CD4-positive, alpha-beta T cell treated with Interleukin-6 at 100 ng/mL for 8 hours (primary cell): ENCODE measurements at regions not wholly inside any gene's neighbourhood (a gene's known extent, or its start where the extent isn't known, plus 50 kb on each side); places are given as distances from the start of the nearest gene placed in this dataset.
"Not testable (repeated sequence)": the region's sequence is repeated elsewhere in the genome, so short reads cannot be mapped to it uniquely, and the experiment has no call there.

Experiments
- DNase-seq: peaks from one replicate; pipeline ENCODE4 v3.0.0-alpha.2; 2020; ENCODE audit warnings: mixed read lengths, low spot score

DNA sequence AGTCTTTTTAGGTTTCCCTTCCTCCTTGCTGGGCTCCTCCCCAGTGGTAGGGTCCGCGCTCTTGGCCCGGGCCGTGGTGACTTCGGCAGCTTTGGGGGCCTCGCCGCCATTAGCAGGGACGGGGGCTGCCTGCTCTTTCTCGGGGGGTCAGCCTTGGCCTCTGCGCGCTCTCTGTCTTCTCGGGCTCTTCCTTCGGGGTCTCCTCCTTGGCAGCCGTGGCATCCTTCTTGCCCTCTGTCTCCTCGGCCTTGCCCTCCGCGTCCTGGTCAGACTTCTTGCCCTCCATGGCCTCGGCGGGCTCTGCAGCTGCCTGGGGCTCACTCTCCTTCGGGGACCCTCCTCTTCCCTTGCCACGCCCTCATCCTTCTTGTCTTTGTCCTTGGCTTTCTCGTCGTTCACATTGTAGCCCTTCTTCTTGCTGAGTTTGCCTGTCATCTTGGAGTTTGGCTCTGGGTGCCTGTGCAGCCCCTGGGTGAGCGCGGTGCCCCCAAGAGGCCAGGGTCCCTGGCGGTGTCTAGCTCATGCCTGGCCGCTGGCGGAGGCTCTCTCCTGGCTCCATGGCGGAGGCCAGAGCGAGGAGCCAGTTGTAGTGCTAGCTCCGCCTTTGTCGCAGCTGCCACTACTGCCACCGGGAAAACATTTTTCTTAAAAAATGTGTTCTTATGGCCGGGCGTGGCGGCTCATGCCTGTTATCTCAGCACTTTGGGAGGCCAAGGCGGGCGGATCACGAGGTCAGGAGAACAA lies 283.0 kb upstream of the SGCG start:
- DNase-seq, result no peak

DNA sequence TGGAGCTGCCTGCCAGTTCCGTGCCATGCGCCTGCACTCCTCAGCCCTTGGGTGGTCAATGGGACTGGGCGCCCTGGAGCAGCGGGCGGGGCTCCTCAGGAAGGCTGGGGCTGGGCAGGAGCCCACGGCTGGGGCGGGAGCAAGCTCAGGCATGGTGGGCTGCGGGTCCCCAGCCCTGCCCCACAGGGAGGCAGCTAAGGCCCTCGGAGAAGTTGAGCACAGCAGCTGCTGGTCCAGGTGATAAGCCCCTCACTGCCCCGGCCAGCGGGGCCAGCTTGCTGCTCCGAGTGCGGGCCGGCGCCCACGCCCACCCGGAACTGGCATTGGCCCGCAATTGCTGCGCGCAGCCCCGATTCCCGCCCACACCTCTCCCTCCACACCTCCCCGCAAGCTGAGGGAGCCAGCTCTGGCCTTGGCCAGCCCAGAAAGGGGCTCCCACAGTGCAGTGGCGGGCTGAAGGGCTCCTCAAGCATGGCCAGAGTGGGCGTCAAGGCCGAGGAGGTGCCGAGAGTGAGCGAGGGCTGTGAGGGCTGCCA lies 280.3 kb upstream of the SGCG start:
- not testable (repeated sequence) for DNase-seq

DNA sequence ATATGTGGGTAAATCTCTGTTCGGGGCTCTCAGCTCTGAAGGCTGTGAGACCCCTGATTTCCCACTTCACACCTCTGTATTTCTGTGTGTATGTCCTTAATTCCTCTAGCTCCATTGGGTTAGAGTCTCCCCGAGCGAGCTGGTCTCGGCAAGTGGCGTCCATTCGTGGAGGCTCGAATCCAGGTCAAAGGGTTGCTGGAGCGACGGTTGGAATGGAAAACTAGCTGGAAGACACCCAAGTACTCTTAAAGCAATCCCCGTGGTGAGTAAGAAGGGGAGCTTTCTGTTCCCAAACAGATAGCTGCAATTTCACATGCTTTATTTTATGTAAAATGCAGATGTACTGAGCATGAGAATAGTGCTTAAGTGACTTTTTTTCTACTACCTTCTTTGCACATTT lies 277.5 kb upstream of the SGCG start:
- DNase-seq, result no peak

DNA sequence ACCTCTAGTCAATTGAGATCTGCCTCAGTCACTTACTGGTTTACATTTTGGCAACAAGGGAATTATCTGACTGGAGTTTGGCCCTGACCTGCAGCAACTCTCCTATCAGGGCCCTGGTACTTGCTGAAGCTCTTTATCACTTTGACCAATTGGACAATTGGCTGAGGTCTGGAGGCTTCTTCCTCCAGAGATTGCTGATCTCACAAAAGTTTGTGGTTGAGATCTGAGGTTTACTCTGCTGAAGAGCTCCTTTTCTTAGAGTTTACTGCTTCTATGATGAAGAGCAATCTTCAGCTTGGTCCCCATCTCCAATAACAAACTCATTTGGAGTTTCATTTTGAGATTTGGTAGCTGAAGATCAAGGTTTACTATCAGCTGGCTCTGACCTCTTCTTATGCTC lies 276.9 kb upstream of the SGCG start:
- DNase-seq, result no peak

DNA sequence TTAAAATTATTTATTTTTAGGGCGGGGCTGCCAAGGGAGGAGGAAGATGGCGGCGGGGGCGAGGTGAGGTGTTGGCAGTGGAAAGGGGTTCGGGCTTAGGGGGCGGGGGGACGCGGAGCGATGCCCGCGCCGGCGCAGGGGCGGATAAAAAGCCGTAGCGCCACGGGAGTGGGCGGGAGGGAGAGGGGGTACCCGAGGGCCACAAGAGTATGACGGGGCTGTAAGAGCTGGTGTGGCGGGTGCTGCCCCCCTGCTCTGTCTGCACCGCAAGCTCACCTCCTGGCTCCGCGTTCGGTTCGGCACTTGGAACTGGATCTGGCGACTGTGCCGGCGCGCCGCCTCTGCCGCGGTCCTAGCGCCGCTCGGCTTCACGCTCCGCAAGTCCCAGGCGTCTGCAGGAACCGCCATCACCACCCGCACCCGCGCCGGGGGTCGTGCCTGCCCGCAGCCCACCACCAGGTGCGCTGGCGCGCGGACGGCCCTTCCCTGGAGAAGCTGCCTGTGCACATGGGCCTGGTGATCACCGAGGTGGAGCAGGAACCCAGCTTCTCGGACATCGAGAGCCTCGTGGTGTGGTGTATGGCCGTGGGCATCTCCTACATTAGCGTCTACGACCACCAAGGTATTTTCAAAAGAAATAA lies 265.2 kb upstream of the SGCG start:
- no peak for DNase-seq

DNA sequence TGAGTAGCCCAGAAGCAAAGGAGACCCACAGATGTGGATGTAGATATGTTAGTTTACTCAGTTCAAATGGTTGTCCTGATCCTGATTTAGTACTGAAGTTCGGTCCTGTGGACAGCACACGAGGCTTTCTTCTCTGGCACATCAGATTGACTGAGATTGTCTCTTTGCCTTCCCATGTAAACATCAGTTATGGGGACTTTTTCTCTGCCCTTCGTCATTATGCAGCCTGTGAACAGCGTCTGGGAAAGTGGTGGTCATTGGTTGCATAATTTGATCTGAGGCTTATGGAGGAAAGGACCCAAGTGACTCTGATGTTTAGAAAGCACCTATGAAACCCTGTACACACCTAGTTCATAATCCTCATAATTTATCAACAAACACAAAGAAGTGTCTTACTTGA lies 264.5 kb upstream of the SGCG start:
- DNase-seq, result not testable (repeated sequence)

DNA sequence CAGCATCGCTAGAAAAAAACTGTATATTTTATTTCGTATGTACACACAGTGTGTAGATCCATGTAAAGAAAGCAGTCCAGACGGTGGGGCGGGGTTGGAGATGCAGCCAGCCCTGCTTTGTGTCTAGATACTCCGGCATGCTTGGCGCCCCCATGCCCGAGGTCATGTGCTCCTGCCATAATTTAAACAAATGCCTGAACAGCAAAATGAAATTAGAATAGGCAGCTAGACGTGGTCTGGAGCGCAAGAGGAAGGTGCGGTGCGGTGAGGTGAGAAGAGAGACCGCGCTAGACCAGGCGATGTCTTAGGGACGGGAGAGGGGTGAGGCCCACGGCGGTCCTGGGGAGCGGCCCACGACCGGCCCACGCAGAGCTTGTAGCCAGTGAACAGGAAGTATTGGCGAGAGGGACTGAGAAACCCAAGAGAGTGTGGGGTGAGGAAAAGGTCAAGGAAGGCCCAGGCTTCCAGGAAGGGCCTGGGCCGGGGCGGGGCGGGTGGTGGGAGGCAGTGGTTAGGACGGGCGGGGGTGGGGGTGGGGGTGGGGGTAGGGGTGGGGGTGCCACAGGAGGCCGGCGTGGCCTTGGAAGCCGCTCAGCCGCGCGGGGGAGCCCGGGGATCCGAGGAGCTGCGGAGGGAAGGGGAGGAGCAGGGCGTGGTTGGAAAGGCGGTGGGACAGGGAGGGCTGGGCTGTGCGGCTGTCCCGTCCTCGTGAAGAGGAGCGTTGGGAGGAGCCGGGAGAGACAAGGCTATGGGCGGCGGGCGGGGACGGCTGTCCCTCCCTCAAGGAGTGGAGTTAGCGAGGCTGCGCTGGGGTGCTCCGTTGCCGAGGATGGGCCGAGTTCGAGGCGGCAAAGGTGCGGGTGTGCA lies 254.7 kb upstream of the SGCG start:
- no peak for DNase-seq

DNA sequence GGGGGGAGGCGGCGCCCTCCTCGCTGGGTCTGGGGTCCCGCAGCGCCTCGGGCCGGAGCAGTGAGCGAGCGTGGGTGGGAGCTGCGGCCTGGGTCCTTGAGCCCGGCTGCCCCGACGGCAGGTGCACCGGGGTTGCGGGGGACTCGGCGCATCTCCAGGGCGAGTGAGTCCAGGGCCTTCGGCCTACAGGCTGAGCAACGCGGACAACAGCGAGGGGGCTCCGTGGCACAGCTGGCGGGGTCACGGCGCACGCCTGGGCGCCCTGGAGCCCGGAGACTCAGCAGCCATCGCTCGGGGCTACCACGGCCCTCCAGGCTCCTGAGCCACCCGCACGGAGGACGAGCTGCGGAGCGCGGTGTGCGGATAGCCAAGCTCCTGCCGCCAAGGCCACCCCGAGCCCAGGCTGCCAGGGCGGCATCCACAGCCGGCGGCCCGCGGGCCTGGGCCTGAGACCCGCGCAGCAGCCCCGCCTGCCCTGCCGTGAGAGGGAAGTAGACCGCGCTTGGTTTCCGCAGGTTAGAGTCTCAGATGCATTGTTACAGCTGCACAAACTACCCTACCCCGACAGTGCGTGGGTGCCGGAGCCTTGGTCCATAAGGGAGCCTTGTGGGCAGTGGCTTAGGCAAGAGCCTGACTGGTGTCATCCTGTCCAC lies 253.9 kb upstream of the SGCG start:
- no peak for DNase-seq

DNA sequence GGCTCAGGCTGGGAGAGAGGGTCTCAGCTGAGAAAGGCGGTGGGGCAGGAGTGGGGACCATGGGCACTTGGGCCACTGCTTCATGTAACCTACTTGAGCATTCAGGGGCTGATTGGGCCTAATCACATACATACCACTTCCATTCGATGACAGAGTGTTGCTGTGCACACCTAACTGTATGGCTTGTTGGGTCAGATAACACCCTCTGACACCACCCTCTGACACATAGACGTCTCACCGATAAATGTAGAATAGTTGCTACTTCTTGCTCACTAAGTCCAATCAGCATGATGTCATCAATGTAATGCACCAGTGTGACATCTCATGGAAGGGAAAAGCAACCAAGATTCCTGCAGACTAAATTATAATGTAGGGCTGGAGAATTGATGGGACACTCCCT lies 252.9 kb upstream of the SGCG start:
- DNase-seq, result not testable (repeated sequence)

DNA sequence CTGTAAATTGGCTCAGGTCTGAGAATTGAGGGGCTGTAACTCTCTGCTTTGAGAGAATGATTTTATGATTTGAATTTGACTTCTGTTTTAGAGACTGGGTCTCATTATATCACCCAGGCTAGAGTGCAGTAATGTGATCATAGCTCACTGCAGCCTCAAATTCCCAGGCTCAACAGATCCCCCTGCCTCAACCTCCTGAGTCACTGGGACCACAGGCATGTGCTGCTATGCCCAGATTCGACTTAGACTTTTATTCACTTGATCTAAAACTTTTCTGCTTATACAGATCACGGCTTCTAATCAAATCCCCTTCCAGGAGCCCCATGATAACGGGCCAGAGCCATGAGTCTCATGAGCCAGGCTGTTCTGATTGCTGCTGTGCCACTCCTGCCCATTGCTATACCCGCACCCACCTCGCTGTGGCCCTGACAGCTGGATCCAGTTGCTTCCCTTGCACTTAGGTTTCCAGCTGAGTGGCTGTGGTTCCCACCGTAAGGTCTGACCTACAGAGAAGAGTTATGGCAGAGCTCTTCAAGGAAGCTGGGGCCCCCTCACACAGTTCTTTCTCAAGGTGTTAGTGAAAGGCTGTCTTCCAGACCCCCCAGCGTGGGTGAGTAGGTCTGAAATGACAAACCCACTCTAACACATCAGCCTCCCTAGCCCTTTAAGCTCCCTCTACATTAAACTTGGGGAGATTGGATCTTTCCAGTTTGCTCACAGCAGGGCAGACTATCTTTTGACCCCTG lies 251.2 kb upstream of the SGCG start:
- no peak for DNase-seq

DNA sequence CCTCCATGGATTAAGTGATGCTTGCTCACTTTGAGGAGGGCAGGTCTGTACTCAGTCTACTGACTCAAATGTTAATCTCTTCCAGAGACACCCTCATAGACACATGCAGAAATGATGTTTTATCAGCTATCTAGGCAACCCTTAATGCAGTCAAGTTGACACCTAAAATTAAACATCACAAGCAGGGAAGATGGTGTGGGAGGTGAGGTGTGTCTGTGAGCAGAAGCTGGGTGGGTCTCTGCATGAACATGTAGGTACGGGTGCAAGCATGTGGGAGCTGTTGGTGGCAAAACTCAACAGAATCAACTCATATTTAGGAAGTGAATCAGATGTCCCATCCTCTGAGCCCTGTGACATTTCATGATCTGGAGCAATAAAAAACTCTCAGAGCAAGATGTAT lies 249.2 kb upstream of the SGCG start:
- no peak for DNase-seq

DNA sequence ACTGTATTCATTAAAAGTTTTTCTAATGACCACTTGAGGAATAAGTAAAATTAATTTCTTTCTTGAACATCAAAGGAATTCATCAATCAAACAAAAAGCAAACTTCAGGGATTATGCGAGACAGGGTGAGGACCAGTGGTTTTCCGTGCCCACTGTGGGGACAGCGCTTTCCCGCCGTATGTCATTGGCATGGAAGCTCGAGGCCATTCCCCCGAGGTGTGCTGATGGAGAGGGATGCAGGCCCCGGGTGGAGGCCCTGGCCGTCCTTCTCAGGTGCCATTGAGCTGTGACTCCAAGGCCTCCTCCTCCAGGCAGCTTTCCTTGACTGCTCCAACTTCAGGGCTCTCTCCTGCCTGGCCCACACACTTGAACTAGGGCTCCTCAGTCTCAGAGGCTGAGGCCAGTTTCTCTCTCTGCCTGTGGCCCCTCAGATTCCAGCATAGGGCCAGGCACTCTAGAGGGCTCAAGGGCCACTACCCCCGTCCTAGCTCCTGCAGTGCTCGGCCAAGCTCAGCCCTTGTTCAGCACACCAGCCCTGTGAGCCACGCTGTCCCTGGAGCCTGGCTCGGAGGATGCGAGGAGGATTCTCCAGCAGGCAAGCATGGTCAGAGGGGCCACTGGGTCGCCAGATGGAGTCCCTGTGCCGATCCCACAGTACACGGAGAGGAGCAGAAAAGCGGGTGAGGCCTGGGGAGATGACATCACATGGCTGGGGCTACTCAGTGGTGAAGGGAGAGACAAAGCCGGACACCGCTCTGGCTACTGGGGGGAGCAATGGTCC lies 248.0 kb upstream of the SGCG start:
- DNase-seq, result not testable (repeated sequence)

DNA sequence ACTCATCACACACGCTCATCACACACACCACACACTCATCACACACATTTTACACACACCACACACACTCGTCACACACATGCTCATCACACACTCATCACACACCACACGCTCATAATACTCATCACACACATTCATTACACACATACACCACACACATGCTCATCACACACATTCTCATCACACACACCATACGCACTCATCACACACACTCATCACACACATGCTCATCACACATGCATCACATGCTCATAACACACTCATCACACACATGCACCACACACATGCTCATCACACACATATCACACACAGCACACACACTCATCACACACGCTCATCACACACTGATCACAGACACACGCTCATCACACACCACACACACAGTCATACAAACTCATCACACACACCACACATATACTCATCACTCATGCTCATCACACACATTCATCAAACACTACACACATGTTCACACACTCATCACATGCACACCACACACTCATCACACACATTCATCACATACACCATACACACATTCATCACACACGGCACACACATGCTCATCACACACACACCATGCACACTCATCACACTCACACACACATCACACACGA lies 247.1 kb upstream of the SGCG start:
- DNase-seq, result no peak

DNA sequence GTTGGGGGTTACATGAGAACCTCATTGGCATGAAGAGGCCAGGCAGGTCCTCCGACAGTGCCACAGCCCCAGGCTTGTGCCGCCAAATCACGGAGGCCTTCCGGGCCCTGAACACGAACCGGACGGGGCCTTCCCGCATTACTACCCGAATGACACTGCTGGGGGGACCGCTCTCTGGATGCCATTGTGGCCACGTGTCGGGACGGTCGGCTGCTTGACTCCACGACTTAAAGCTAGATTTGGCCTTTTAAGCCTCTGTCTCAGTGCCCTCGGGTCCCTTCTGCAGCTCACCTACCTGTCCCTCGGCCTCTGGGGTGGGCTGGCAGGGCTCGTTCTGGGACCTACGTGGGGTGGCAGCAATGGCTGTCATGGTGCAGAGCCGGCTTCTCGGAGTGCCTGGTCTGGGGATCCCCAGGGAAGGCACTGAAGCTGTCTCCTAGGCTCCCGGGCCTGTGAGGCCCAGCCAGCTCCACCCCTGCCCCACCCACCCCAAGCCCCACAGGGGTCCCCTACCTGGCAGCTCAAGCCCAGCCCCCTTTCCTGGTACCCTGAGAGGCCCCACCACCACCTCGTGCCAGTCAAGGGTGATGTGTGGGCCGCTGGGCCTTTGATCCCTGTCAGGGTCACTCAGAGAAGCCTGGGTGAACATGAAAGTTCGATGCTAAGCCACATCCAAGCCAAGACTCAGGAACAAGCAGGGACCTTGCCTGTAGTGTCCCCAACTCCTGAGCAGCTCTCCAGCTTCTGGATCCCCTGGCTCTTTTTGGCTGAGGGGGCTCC lies 245.8 kb upstream of the SGCG start:
- DNase-seq, result no peak

DNA sequence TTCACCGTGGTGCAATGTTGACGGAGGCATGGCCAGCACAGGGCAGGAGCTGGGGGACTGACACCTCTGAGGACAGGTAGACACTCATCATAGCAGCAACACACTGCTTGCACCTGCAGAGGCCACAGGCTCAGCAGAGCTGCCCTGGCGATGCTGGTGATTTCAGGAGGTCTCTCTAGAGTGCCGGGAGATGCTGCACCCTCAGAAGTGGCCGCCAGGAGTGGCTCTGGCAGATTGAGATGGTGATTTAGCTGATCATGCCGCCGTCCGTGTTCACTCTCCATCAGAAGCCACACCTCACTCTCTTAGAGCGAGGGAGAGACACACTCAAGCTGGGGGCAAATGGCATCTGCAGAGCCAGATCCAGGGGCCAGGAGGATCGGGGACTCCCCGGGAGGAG lies 244.6 kb upstream of the SGCG start:
- DNase-seq, result no peak

DNA sequence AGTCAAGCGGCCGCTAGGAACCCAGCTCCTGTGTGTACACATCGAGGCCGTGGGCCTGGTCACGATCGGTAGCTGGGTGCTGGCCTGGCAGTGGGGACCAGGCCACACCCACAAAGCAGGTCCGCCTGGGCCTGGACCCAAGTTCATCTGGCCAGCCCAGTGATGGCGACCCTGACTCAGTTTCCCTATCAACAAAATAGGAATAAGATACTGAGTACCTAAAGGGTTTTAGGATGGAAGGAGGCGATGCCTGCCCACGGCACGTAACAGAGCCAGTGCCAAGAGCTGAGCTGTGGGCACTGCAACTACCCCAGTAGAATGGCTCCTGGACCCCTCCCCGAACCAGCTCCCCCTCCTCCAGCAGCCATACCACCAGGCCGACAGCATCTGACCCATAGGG lies 243.5 kb upstream of the SGCG start:
- DNase-seq, result no peak

DNA sequence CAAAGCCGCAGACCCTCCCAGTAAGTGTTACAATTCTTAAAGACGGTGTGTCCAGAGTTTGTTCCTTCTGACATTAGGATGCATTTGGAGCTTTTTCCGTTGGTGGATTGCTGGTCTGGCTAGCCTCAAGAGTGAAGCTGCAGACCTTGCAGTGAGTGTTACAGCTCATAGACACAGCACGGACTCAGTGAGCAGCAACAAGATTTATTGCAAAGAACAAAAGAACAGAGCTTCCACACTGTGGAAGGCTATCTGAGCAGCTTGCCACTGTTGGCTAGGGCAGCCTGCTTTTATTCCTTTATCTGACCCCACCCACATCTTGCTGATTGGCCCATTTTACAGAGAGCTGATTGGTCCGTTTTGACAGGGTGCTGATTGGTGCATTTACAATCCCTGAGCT lies 242.8 kb upstream of the SGCG start:
- DNase-seq, result no peak

DNA sequence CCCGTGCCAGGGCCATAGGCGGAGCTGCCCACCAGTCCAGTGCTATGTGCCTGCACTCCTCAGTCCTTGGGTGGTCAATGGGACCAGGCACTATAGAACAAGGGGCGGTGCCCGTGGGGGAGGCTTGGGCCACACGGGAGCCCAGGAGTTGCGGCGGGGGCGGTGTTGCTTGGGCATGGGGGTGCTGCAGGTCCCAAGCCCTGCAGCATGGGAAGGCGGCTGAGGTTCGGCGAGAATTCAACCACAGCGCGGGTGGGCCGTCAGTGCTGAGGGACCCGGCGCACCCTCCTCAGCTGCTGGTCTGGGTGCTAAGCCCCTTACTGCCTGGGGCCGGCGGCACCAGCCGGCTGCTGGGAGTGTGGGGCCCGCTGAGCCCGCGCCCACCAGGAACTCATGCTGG lies 242.2 kb upstream of the SGCG start:
- no peak for DNase-seq

DNA sequence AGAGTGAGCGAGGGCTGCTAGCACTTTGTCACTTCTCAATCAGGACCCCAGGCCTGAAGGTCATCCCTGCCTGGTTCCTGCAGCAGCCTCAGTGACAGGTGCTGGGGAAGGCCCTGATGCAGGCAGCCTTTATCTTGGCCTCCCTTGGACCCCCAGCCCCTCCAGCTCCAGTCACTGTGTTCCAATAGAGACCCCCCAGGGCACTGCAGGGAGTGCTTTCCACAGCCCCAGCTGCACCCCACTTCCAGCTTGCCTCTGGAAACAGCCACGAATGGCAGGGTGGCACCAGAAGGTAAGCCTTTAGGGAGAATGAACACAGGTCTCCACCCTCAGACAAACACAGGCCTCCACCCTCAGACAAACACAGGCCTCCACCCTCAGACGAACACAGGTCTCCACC lies 241.6 kb upstream of the SGCG start:
- no peak for DNase-seq
